Osteocyte (in vitro differentiated cells): ENCODE measurements at regions not wholly inside any gene's neighbourhood (a gene's known extent, or its start where the extent isn't known, plus 50 kb on each side); places are given as distances from the start of the nearest gene placed in this dataset.

Experiments used
- DNase-seq: peaks from one replicate; pipeline ENCODE4 v3.0.0; 2021; ENCODE audit warnings: mixed read lengths; ENCODE audit not compliant: unreplicated experiment; ENCODE audit errors: extremely low spot score
- H3K27ac Mint-ChIP-seq: one replicate; pipeline ENCODE4 v1.8.0; 2021; ENCODE audit warnings: mild to moderate bottlenecking, mixed read lengths; ENCODE audit not compliant: unreplicated experiment
- H3K27me3 Mint-ChIP-seq: one replicate; pipeline ENCODE4 v1.8.0; 2021; ENCODE audit warnings: mixed read lengths; ENCODE audit not compliant: unreplicated experiment
- H3K36me3 Mint-ChIP-seq: one replicate; pipeline ENCODE4 v1.8.0; 2021; ENCODE audit warnings: mixed read lengths; ENCODE audit not compliant: unreplicated experiment
- H3K4me1 Mint-ChIP-seq: one replicate; pipeline ENCODE4 v1.8.0; 2021; ENCODE audit warnings: mixed read lengths; ENCODE audit not compliant: unreplicated experiment
- H3K4me3 Mint-ChIP-seq: one replicate; pipeline ENCODE4 v1.8.0; 2021; ENCODE audit warnings: mild to moderate bottlenecking, moderate library complexity, mixed read lengths; ENCODE audit not compliant: unreplicated experiment
- H3K9me3 Mint-ChIP-seq: one replicate; pipeline ENCODE4 v1.8.0; 2021; ENCODE audit warnings: mixed read lengths; ENCODE audit not compliant: unreplicated experiment
- CTCF ChIP-seq: fragments of 200-600 bp; sonication (generic); IDR thresholded peaks from 2 replicates; pipeline ENCODE4 v1.5.0; 2021; ENCODE audit warnings: antibody characterized with exemption, mild to moderate bottlenecking, moderate library complexity

- Mint-ChIP-seq H3K4me3 (no peak overlapping the region), H3K27me3 (no peaks in the 10 kb centered on the region), H3K36me3 (no peaks in the 10 kb centered on the region), H3K27ac (no peak overlapping the region), H3K9me3 (peaks cover 5% of the 10 kb centered on the region), H3K4me1 (peaks cover 14% of the 10 kb centered on the region)
- no peak for DNase-seq
- TF ChIP-seq CTCF, result no peak
These were observed 227.2 kb upstream of the TP63 start for GRCh38 chr3:189404024-189404423.

GRCh38 chr3:189404797-189405484 lies 226.2 kb upstream of the TP63 start:
- Mint-ChIP-seq H3K27me3 (peaks cover 2% of the 10 kb centered on the region), H3K4me1 (peaks cover 8% of the 10 kb centered on the region), H3K36me3 (no peaks in the 10 kb centered on the region), H3K9me3 (peaks cover 5% of the 10 kb centered on the region), H3K4me3 (no peak overlapping the region), H3K27ac (no peak overlapping the region)
- no peak for TF ChIP-seq CTCF
- no peak for DNase-seq

GRCh38 chr3:189406148-189406547 lies 225.0 kb upstream of the TP63 start:
- H3K9me3 Mint-ChIP-seq, result peaks cover 5% of the 10 kb centered on the region

GRCh38 chr3:189410522-189410921 lies 220.7 kb upstream of the TP63 start:
- Mint-ChIP-seq H3K27me3 (peaks cover 20% of the 10 kb centered on the region), H3K36me3 (peaks cover 3% of the 10 kb centered on the region), H3K4me3 (no peak overlapping the region), H3K4me1 (no peaks in the 10 kb centered on the region), H3K9me3 (peaks cover 8% of the 10 kb centered on the region), H3K27ac (no peak overlapping the region)
- TF ChIP-seq CTCF, result no peak
- no peak for DNase-seq

More at GRCh38 chr3:189406148-189406547, 225.0 kb upstream of the TP63 start:
- H3K27me3 Mint-ChIP-seq, result peaks cover 6% of the 10 kb centered on the region
- no peaks in the 10 kb centered on the region for H3K36me3 Mint-ChIP-seq
- TF ChIP-seq CTCF, result no peak
- H3K4me3 Mint-ChIP-seq, result no peak overlapping the region
- H3K4me1 Mint-ChIP-seq, result no peaks in the 10 kb centered on the region
- no peak for DNase-seq
- H3K27ac Mint-ChIP-seq, result no peak overlapping the region

- Mint-ChIP-seq H3K4me3 (no peak overlapping the region), H3K9me3 (peaks cover 2% of the 10 kb centered on the region), H3K4me1 (peaks cover 4% of the 10 kb centered on the region), H3K27ac (no peak overlapping the region), H3K27me3 (peaks cover 4% of the 10 kb centered on the region), H3K36me3 (no peaks in the 10 kb centered on the region)
- no peak for DNase-seq
- TF ChIP-seq CTCF, result no peak
These were observed 212.2 kb upstream of the TP63 start for GRCh38 chr3:189419038-189419437.
